ENCODE measurements at regions not wholly inside any gene's neighbourhood (a gene's known extent, or its start where the extent isn't known, plus 50 kb on each side); places are given as distances from the start of the nearest gene placed in this dataset.
"Not testable (repeated sequence)": the region's sequence is repeated elsewhere in the genome, so short reads cannot be mapped to it uniquely, and the experiment has no call there.

- no peak for DNase-seq (ENCODE audit: low spot score)
- in situ Hi-C loops (cut with HindIII; ENCODE audit: low sequenced_read_pairs): no loop called here
Observed at GRCh38 chr11:42329929-42330565, 870.6 kb upstream of the LRRC4C start.

- in situ Hi-C loops (cut with HindIII; ENCODE audit: low sequenced_read_pairs): no loop called here
- no peak for DNase-seq (ENCODE audit: low spot score)
Observed at GRCh38 chr11:42337786-42338455, 878.5 kb upstream of the LRRC4C start.

- DNase-seq (ENCODE audit: low spot score): no peak
- in situ Hi-C loops (cut with HindIII; ENCODE audit: low sequenced_read_pairs): no loop called here
Observed at GRCh38 chr11:42344204-42344792, 884.8 kb upstream of the LRRC4C start.

GRCh38 chr11:42345933-42346332 lies 886.5 kb upstream of the LRRC4C start:
- no peak for DNase-seq (ENCODE audit: low spot score)
- in situ Hi-C loops (cut with HindIII; ENCODE audit: low sequenced_read_pairs): no loop called here

GRCh38 chr11:42363701-42364100 lies 904.2 kb upstream of the LRRC4C start:
- DNase-seq (ENCODE audit: low spot score): no peak
- in situ Hi-C loops (cut with HindIII; ENCODE audit: low sequenced_read_pairs): no loop called here

- in situ Hi-C loops (cut with HindIII; ENCODE audit: low sequenced_read_pairs): no loop called here
- DNase-seq (ENCODE audit: low spot score): no peak
Observed at GRCh38 chr11:42390116-42390515, 921.7 kb upstream of the API5 start.

DNA sequence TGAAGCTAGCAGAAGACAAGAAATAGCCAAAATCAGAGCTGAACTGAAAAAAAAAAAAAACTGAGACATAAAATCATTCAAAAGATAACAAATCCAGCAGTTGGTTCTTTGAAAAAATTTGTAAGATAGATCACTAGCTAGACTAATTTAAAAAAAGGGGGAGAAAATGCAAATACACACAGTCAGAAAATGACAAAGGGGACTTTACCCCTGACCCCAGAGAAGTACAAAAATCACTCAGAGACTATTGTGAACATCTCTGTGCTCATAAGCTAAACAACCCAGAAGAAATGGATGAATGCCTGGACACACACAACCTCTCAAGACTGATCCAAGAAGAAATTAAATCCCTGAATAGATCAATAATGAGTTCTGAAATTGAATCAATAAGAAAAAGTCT lies 914.3 kb upstream of the API5 start:
- DNase-seq (ENCODE audit: low spot score): no peak
- in situ Hi-C loops (cut with HindIII; ENCODE audit: low sequenced_read_pairs): no loop called here

- in situ Hi-C loops (cut with HindIII; ENCODE audit: low sequenced_read_pairs): no loop called here
- no peak for DNase-seq (ENCODE audit: low spot score)
Observed at GRCh38 chr11:42407341-42407740, 904.5 kb upstream of the API5 start.

DNA sequence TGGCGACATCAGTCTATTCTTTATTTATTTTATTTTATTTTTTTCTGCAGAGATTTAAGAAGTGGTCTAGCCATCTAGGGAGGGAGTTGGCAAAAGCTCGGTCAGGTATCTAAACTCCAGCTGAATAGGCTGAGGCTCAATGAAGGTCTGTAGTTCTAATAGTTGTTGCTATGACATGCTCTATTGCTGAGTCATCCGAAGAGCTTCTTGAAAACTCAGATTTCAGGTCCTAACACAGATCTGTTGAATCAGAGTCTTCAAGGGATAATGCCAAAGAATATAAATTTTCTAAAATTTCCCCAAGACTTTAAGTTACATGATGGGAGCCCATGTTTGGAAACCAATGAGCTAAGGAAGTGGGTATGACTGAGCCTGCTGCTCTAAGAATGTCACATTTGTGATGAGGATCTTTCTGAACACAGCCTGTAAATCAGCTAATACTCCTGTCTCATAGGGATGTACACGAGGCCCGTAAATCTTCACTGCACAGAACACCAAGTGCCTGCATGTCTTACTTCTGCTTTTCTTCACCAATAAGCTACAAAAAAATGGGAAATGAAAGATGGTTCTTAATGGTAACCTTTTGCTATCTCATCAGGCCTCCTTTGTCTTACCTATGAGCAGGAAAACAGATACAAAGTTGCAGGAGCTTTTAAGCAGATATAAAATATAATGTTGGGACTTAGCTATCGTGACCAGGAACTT lies 901.4 kb upstream of the API5 start:
- in situ Hi-C loops (cut with HindIII; ENCODE audit: low sequenced_read_pairs): no loop called here
- no peak for DNase-seq (ENCODE audit: low spot score)

GRCh38 chr11:42412590-42412989 lies 899.2 kb upstream of the API5 start:
- DNase-seq (ENCODE audit: low spot score): no peak

GRCh38 chr11:42417691-42418090 lies 894.1 kb upstream of the API5 start:
- no peak for DNase-seq (ENCODE audit: low spot score)
- in situ Hi-C loops (cut with HindIII; ENCODE audit: low sequenced_read_pairs): no loop called here

More at GRCh38 chr11:42412590-42412989, 899.2 kb upstream of the API5 start:
- in situ Hi-C loops (cut with HindIII; ENCODE audit: low sequenced_read_pairs): no loop called here

DNA sequence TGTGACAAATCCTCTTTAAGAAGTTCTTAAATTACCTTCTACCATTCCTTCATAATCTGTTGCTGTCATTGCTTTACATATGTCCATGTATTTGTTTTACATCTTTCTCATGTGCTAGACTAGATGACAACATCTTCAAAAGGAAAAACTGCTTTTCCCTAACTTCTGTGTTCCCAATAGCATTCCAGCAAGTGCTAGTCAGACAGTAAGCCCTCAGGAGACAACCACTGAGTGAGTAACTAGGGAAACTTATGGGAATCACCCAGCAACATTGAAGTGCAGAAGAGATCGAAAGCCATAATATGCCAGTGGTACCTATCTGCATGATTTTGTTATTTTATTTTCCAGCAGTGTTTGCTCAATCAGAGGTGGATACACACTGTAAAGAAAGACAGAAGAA lies 889.7 kb upstream of the API5 start:
- DNase-seq (ENCODE audit: low spot score): no peak
- in situ Hi-C loops (cut with HindIII; ENCODE audit: low sequenced_read_pairs): no loop called here

DNA sequence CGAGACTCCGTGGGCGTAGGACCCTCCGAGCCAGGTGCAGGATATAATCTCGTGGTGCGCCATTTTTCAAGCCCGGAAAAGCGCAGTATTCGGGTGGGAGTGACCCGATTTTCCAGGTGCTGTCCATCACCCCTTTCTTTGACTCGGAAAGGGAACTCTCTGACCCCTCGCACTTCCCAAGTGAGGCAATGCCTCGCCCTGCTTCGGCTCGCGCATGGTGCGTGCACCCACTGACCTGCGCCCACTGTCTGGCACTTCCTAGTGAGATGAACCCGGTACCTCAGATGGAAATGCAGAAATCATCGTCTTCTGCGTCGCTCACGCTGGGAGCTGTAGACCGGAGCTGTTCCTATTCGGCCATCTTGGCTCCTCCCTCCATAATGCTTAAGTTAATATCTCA lies 876.9 kb upstream of the API5 start:
- DNase-seq (ENCODE audit: low spot score); in situ Hi-C loops (cut with HindIII; ENCODE audit: low sequenced_read_pairs): not testable (repeated sequence)

DNA sequence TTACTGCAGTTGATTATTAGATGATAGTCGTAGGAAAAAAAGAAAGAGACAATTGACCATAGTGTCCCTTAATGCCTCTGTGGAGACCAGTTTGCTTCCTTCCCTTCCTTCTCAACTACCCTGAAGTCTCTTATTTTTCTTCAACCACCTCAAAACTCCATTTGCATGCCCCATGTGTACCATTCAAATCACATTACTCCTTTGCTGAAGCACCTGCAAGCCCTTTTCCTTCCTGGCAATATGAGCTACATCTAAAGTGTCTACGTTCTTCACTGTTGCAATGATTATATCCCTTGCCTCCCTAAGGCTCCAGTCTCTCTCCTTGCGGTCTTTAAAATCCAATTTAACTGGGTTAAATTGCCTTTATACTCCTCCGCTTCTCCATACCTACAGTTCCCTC lies 867.4 kb upstream of the API5 start:
- no peak for DNase-seq (ENCODE audit: low spot score)
- in situ Hi-C loops (cut with HindIII; ENCODE audit: low sequenced_read_pairs): no loop called here

DNA sequence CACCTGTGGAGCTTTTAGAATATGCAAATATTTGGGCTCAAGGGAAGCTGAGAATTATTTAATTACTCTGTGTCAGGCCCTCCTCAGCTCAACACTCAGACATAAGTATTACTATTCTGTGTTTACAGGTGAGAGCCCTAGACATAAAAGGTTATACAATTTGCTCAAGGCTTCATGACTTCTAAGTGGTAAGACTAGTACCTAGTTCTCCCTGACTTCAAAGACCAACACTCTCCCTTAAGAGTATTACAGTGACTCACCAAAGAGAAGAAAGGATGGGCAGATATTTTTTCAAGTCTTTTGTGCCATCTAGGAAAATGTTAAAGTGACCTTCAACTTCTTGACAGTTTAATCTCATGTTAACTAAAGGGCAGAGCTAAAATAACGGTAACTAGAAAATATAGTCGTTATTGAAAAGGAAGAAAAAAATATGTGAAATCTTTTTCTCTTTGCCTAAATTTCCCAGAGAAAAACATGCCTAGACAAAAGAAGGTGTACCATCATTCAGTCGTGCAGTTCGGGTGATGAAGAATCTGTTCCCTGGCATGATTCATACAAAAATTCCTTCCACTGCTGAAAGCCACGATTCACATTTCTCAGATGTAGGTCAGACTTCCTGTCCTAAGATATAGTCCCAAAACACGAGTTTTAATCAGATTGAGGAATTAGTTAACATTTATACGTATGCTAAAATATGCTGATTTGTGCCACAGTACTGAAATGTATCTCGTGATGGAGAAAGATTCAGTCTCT lies 849.1 kb upstream of the API5 start:
- no peak for DNase-seq (ENCODE audit: low spot score)
- in situ Hi-C loops (cut with HindIII; ENCODE audit: low sequenced_read_pairs): no loop called here

DNA sequence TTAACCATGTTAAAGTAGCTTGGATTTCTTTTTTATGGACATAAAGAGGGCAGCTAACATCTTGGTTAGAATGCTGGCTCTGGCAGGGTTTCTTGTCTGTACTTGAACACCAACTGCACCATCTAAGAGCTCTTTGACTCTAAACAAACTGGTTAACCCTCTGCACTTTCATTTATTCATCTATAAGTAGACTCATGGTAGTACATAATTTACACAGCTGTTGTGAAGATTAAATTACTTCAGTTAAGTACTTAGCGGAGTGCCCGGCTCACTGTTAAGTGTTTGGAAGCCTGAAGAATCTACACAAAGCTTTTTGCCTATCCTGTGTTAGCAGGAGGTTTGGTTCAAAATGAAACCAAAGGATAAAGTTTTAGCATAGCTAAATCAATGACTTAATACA lies 846.2 kb upstream of the API5 start:
- in situ Hi-C loops (cut with HindIII; ENCODE audit: low sequenced_read_pairs): no loop called here
- DNase-seq (ENCODE audit: low spot score): no peak

DNA sequence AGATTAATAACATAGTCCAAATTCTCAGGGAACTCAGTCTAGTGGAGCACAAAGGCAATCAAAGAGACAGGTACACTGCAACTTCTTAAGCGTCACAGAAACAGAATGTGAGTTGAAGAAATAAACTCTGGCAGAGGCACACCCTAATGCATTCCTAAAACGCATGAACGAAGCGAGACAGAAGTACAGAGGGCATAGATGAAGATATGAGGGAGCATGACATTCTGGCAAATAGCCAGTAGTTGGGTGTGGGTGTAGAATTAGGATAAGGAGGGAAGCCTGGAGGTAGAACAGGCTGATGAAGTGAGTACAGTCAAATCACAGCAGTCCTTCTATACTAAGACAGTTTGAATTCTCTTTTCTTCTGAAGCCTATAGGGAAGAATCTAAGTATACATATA lies 838.7 kb upstream of the API5 start:
- no peak for DNase-seq (ENCODE audit: low spot score)
- in situ Hi-C loops (cut with HindIII; ENCODE audit: low sequenced_read_pairs): no loop called here

- in situ Hi-C loops (cut with HindIII; ENCODE audit: low sequenced_read_pairs): no loop called here
- DNase-seq (ENCODE audit: low spot score): no peak
Observed at GRCh38 chr11:42482822-42483221, 829.0 kb upstream of the API5 start.

- DNase-seq (ENCODE audit: low spot score): no peak
Observed at GRCh38 chr11:42490506-42490905, 821.3 kb upstream of the API5 start.

GRCh38 chr11:42494459-42494858 lies 817.3 kb upstream of the API5 start:
- no peak for DNase-seq (ENCODE audit: low spot score)
- in situ Hi-C loops (cut with HindIII; ENCODE audit: low sequenced_read_pairs): no loop called here

More at GRCh38 chr11:42490506-42490905, 821.3 kb upstream of the API5 start:
- in situ Hi-C loops (cut with HindIII; ENCODE audit: low sequenced_read_pairs): no loop called here
